Peyer's patch (tissue), 4 donors: ENCODE measurements at regions not wholly inside any gene's neighbourhood (a gene's known extent, or its start where the extent isn't known, plus 50 kb on each side); places are given as distances from the start of the nearest gene placed in this dataset.

ENCODE experiments used
- POLR2A ChIP-seq, 2 donors: fragments of 450-650 bp; IDR thresholded peaks; one replicate each; pipeline ENCODE4 v1.5.1; 2017; ENCODE audit warnings: antibody characterized with exemption in 2 of 2, mild to moderate bottlenecking in 2 of 2, moderate library complexity in 2 of 2
- TF ChIP-seq, protein P1 (sequence below), 6 experiments: fragments of 450-650 bp in 4 of 6; fragments of 200-600 bp in 2 of 6; sonication (generic) in 1 of 6; IDR thresholded peaks; one replicate each; pipeline ENCODE4 v1.5.1; 2017 to 2019; ENCODE audit warnings: antibody characterized with exemption in 6 of 6, mild to moderate bottlenecking in 3 of 6, moderate library complexity in 1 of 6

DNA sequence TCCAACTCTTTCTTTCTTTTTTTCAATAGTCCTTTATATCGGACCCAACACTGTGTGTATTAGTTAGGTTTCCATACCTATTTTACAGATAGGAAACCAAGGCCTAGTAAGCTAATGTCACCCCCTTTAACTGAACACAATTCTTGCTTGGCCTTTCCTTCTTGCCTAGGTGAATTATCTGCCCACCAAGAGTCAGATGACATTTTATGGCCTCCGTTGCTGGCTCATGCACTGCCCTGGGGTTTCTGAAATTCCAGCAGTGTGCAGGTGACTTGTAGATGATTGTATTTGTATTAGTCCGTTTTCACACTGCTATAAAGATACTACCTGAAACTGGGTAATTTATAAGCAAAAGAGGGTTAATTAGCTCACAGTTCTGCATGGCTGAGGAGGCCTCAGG is 293.8 kb downstream of the GAS1 start:
- no peak for TF ChIP-seq POLR2A (IDR thresholded peaks at IDR 0.05)
- TF ChIP-seq, protein P1, sequence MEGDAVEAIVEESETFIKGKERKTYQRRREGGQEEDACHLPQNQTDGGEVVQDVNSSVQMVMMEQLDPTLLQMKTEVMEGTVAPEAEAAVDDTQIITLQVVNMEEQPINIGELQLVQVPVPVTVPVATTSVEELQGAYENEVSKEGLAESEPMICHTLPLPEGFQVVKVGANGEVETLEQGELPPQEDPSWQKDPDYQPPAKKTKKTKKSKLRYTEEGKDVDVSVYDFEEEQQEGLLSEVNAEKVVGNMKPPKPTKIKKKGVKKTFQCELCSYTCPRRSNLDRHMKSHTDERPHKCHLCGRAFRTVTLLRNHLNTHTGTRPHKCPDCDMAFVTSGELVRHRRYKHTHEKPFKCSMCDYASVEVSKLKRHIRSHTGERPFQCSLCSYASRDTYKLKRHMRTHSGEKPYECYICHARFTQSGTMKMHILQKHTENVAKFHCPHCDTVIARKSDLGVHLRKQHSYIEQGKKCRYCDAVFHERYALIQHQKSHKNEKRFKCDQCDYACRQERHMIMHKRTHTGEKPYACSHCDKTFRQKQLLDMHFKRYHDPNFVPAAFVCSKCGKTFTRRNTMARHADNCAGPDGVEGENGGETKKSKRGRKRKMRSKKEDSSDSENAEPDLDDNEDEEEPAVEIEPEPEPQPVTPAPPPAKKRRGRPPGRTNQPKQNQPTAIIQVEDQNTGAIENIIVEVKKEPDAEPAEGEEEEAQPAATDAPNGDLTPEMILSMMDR (IDR thresholded peaks at IDR 0.05): no peak
